ENCODE measurements at regions not wholly inside any gene's neighbourhood (a gene's known extent, or its start where the extent isn't known, plus 50 kb on each side); places are given as distances from the start of the nearest gene placed in this dataset.

DNA sequence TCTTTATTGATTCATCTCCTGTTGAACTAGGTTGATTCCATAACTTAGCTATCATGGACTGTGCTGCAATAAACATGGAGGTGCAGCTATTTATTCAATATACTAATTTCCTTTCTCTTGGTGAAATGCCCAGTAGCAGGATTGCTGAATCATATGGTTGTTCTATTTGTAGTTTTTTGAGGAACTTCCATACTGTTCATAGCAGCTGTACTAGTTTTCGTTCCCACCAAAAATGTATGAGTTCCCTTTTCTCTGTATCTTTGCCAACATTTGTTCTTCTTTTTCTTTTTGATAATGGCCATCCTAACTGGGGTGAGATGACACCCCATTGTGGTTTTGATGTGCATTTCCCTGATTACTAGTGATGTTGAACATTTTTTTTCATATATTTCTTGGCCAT, 87.2 kb upstream of the NAV2 start:
- H3K27me3 ChIP-seq (ENCODE audit: insufficient read depth, low read length): no peaks in the 10 kb centered on the region
- TF ChIP-seq, protein P1, sequence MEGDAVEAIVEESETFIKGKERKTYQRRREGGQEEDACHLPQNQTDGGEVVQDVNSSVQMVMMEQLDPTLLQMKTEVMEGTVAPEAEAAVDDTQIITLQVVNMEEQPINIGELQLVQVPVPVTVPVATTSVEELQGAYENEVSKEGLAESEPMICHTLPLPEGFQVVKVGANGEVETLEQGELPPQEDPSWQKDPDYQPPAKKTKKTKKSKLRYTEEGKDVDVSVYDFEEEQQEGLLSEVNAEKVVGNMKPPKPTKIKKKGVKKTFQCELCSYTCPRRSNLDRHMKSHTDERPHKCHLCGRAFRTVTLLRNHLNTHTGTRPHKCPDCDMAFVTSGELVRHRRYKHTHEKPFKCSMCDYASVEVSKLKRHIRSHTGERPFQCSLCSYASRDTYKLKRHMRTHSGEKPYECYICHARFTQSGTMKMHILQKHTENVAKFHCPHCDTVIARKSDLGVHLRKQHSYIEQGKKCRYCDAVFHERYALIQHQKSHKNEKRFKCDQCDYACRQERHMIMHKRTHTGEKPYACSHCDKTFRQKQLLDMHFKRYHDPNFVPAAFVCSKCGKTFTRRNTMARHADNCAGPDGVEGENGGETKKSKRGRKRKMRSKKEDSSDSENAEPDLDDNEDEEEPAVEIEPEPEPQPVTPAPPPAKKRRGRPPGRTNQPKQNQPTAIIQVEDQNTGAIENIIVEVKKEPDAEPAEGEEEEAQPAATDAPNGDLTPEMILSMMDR (IDR thresholded peaks at IDR 0.05; ENCODE audit: insufficient read depth, low read depth, low read length): no peak
- TF ChIP-seq EZH2 (IDR thresholded peaks at IDR 0.05; ENCODE audit: insufficient read depth, low read length): no peak
- peaks cover 19% of the 10 kb centered on the region for H3K27me3 Mint-ChIP-seq (ENCODE audit: low read depth, unreplicated experiment)
- H3K4me1 Mint-ChIP-seq (ENCODE audit: low read depth, unreplicated experiment): no peaks in the 10 kb centered on the region
- H3K79me2 ChIP-seq (ENCODE audit: insufficient read depth, low read length): no peaks in the 10 kb centered on the region
- H3K9me3 Mint-ChIP-seq (ENCODE audit: unreplicated experiment): peaks cover 20% of the 10 kb centered on the region
- no peak overlapping the region for H3K4me3 ChIP-seq (ENCODE audit: insufficient read depth, low read depth, low read length)
- FAIRE-seq (no peak), DNase-seq (ENCODE audit: low read depth) (no peak)
- no peaks in the 10 kb centered on the region for H3K36me3 ChIP-seq (ENCODE audit: insufficient read depth, low read length)
- no peaks in the 10 kb centered on the region for H3K36me3 Mint-ChIP-seq (ENCODE audit: low read depth, unreplicated experiment)
- no peak overlapping the region for H3K4me2 ChIP-seq (ENCODE audit: low read length)
- H3K4me3 Mint-ChIP-seq (ENCODE audit: unreplicated experiment): no peak overlapping the region
- H3K27ac ChIP-seq (ENCODE audit: low read depth, low read length): no peak overlapping the region
- no peak overlapping the region for H3K27ac Mint-ChIP-seq (ENCODE audit: unreplicated experiment)
- no peak overlapping the region for H3K9ac ChIP-seq (ENCODE audit: low read length)
- no peaks in the 10 kb centered on the region for H3K9me3 ChIP-seq (ENCODE audit: insufficient read depth, low read depth, low read length)
- no peak overlapping the region for H2AFZ ChIP-seq (ENCODE audit: low read depth, low read length)
- no peaks in the 10 kb centered on the region for H4K20me1 ChIP-seq (ENCODE audit: insufficient read depth, low read length)
- H3K4me1 ChIP-seq (ENCODE audit: insufficient read depth, low read length): no peaks in the 10 kb centered on the region

- H3K4me3 ChIP-seq (ENCODE audit: insufficient read depth, low read depth, low read length): no peak overlapping the region
- H3K9me3 ChIP-seq (ENCODE audit: insufficient read depth, low read depth, low read length): no peaks in the 10 kb centered on the region
- Mint-ChIP-seq H3K27me3 (ENCODE audit: low read depth, unreplicated experiment) (peaks cover 6% of the 10 kb centered on the region), H3K36me3 (ENCODE audit: low read depth, unreplicated experiment) (no peaks in the 10 kb centered on the region), H3K27ac (ENCODE audit: unreplicated experiment) (no peak overlapping the region), H3K9me3 (ENCODE audit: unreplicated experiment) (peaks cover 17% of the 10 kb centered on the region), H3K4me3 (ENCODE audit: unreplicated experiment) (no peak overlapping the region), H3K4me1 (ENCODE audit: low read depth, unreplicated experiment) (peaks cover 4% of the 10 kb centered on the region)
- H3K36me3 ChIP-seq (ENCODE audit: insufficient read depth, low read length): no peaks in the 10 kb centered on the region
- DNase-seq (ENCODE audit: low read depth) (no peak), FAIRE-seq (no peak)
- H3K79me2 ChIP-seq (ENCODE audit: insufficient read depth, low read length): no peaks in the 10 kb centered on the region
- H4K20me1 ChIP-seq (ENCODE audit: insufficient read depth, low read length): no peaks in the 10 kb centered on the region
- H3K27ac ChIP-seq (ENCODE audit: low read depth, low read length): no peak overlapping the region
- TF ChIP-seq, protein P1 (IDR thresholded peaks at IDR 0.05; ENCODE audit: insufficient read depth, low read depth, low read length): no peak
- no peak for TF ChIP-seq EZH2 (IDR thresholded peaks at IDR 0.05; ENCODE audit: insufficient read depth, low read length)
- H3K4me1 ChIP-seq (ENCODE audit: insufficient read depth, low read length): peaks cover 3% of the 10 kb centered on the region
- H2AFZ ChIP-seq (ENCODE audit: low read depth, low read length): no peak overlapping the region
- H3K9ac ChIP-seq (ENCODE audit: low read length): no peak overlapping the region
- no peaks in the 10 kb centered on the region for H3K27me3 ChIP-seq (ENCODE audit: insufficient read depth, low read length)
- no peak overlapping the region for H3K4me2 ChIP-seq (ENCODE audit: low read length)
Observed at GRCh38 chr11:19617696-19618523, 94.7 kb upstream of the NAV2 start.
